HCT116 (cell line): ENCODE measurements at regions not wholly inside any gene's neighbourhood (a gene's known extent, or its start where the extent isn't known, plus 50 kb on each side); places are given as distances from the start of the nearest gene placed in this dataset.

Source experiments
- CBX3 ChIP-seq: IDR thresholded peaks from 2 replicates; pipeline ENCODE4 v1.6.1; 2012; ENCODE audit warnings: low read depth
- EZH2phosphoT487 ChIP-seq: fragments of 200-600 bp; IDR thresholded peaks from 2 replicates; pipeline ENCODE4 v1.6.1; 2018; ENCODE audit warnings: antibody characterized with exemption, borderline replicate concordance
- POLR2A ChIP-seq: IDR thresholded peaks from 2 replicates; pipeline ENCODE4 v1.7.0; 2011; ENCODE audit warnings: borderline replicate concordance; ENCODE audit not compliant: insufficient read depth, insufficient read length; ENCODE audit errors: extremely low read depth
- POLR2AphosphoS5 ChIP-seq: IDR thresholded peaks from 2 replicates; pipeline ENCODE4 v1.6.1; 2011; ENCODE audit warnings: mild to moderate bottlenecking, low read depth, low read length, moderate library complexity
- SP1 ChIP-seq: IDR thresholded peaks from 2 replicates; pipeline ENCODE4 v1.6.1; 2012; ENCODE audit warnings: low read depth
- TCF7L2 ChIP-seq: IDR thresholded peaks from 2 replicates; pipeline ENCODE4 v1.7.0; 2011; ENCODE audit warnings: borderline replicate concordance, inconsistent platforms; ENCODE audit not compliant: insufficient read depth, insufficient read length; ENCODE audit errors: extremely low read depth
- YY1 ChIP-seq: IDR thresholded peaks from 2 replicates; pipeline ENCODE4 v1.6.1; 2011; ENCODE audit warnings: low read length, low read depth, moderate library complexity, mild to moderate bottlenecking; ENCODE audit not compliant: insufficient replicate concordance; ENCODE audit errors: extremely low read depth
- TF ChIP-seq, protein P1 (sequence below): IDR thresholded peaks from 2 replicates; pipeline ENCODE4 v1.6.1; 2012; ENCODE audit warnings: low read depth
- TF ChIP-seq, protein P2 (sequence below), 3 experiments: fragments of 200-600 bp in 1 of 3; sonication (generic) in 1 of 3; IDR thresholded peaks in 2 of 3; conservative IDR thresholded peaks in 1 of 3; 2 replicates each; pipeline ENCODE4 v1.5.1; 2012 to 2017; ENCODE audit warnings: low read depth in 2 of 3, low read length in 2 of 3, antibody characterized with exemption in 1 of 3, borderline replicate concordance in 1 of 3, control low read depth in 1 of 3, mild to moderate bottlenecking in 1 of 3, mixed read lengths in 1 of 3, mixed run types in 1 of 3, moderate library complexity in 1 of 3; ENCODE audit not compliant: insufficient read depth in 1 of 3
- TF ChIP-seq, protein P3 (sequence below): IDR thresholded peaks from 2 replicates; pipeline ENCODE4 v1.6.1; 2012

DNA sequence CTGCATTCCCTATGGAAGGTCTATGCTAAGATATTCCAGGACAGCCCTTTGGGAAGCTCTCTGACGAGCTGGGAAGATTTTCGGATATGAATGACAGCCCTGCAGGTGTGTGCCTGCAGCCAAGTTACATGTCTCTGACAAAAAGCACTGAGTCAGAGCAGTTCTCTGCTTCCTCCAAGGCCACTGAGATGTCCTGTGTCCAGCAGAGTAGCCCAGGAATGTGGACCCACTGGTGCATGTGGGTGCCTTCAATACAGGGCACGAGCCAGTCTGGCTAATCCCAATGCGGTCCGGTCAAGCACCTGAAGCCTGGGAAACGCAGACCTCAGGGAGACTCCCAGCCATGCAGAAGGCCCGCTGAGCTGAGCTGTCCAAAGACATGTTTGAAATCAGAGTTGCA, 565.7 kb downstream of the TCERG1L start:
- TF ChIP-seq, protein P1, sequence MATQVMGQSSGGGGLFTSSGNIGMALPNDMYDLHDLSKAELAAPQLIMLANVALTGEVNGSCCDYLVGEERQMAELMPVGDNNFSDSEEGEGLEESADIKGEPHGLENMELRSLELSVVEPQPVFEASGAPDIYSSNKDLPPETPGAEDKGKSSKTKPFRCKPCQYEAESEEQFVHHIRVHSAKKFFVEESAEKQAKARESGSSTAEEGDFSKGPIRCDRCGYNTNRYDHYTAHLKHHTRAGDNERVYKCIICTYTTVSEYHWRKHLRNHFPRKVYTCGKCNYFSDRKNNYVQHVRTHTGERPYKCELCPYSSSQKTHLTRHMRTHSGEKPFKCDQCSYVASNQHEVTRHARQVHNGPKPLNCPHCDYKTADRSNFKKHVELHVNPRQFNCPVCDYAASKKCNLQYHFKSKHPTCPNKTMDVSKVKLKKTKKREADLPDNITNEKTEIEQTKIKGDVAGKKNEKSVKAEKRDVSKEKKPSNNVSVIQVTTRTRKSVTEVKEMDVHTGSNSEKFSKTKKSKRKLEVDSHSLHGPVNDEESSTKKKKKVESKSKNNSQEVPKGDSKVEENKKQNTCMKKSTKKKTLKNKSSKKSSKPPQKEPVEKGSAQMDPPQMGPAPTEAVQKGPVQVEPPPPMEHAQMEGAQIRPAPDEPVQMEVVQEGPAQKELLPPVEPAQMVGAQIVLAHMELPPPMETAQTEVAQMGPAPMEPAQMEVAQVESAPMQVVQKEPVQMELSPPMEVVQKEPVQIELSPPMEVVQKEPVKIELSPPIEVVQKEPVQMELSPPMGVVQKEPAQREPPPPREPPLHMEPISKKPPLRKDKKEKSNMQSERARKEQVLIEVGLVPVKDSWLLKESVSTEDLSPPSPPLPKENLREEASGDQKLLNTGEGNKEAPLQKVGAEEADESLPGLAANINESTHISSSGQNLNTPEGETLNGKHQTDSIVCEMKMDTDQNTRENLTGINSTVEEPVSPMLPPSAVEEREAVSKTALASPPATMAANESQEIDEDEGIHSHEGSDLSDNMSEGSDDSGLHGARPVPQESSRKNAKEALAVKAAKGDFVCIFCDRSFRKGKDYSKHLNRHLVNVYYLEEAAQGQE = no peak
- TF ChIP-seq POLR2A (no peak), YY1 (no peak), SP1 (no peak), CBX3 (no peak), TCF7L2 (no peak), EZH2phosphoT487 (no peak), POLR2AphosphoS5 (no peak)
- TF ChIP-seq, protein P2, sequence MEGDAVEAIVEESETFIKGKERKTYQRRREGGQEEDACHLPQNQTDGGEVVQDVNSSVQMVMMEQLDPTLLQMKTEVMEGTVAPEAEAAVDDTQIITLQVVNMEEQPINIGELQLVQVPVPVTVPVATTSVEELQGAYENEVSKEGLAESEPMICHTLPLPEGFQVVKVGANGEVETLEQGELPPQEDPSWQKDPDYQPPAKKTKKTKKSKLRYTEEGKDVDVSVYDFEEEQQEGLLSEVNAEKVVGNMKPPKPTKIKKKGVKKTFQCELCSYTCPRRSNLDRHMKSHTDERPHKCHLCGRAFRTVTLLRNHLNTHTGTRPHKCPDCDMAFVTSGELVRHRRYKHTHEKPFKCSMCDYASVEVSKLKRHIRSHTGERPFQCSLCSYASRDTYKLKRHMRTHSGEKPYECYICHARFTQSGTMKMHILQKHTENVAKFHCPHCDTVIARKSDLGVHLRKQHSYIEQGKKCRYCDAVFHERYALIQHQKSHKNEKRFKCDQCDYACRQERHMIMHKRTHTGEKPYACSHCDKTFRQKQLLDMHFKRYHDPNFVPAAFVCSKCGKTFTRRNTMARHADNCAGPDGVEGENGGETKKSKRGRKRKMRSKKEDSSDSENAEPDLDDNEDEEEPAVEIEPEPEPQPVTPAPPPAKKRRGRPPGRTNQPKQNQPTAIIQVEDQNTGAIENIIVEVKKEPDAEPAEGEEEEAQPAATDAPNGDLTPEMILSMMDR (IDR thresholded peaks at IDR 0.05 in 2 of 3, conservative IDR thresholded peaks at IDR 0.05 in 1 of 3; ENCODE audit: borderline replicate concordance in 1 of 3, insufficient read depth in 1 of 3, low read depth in 2 of 3, low read length in 2 of 3) = no peak
- TF ChIP-seq, protein P3, sequence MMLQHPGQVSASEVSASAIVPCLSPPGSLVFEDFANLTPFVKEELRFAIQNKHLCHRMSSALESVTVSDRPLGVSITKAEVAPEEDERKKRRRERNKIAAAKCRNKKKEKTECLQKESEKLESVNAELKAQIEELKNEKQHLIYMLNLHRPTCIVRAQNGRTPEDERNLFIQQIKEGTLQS = no peak
